Astrocyte of the cerebellum (primary cell): ENCODE measurements at regions not wholly inside any gene's neighbourhood (a gene's known extent, or its start where the extent isn't known, plus 50 kb on each side); places are given as distances from the start of the nearest gene placed in this dataset.

Experiments used
- DNase-seq: peaks from one replicate; pipeline ENCODE4 v3.0.0-alpha.2; 2011; ENCODE audit warnings: low read depth
- H3K4me3 ChIP-seq: 2 replicates; pipeline ENCODE4 v1.5.1; 2011; ENCODE audit warnings: mild to moderate bottlenecking, low read depth, low read length, moderate library complexity
- CTCF ChIP-seq: IDR thresholded peaks from 2 replicates; pipeline ENCODE4 v1.5.1; 2012; ENCODE audit warnings: low read length, low read depth, moderate library complexity, mild to moderate bottlenecking; ENCODE audit errors: missing control alignments
- in situ Hi-C: cut with HindIII; loops from 2 replicates; pipeline ENCODE4 v1.10.0; 2017; ENCODE audit warnings: low sequenced_read_pairs

- no peak for TF ChIP-seq CTCF
- no peak for DNase-seq
- no peak overlapping the region for H3K4me3 ChIP-seq
- in situ Hi-C loops, result no loop called here
Measured at GRCh38 chr2:83522891-83523493, 936.1 kb downstream of the SUCLG1 start.

DNA sequence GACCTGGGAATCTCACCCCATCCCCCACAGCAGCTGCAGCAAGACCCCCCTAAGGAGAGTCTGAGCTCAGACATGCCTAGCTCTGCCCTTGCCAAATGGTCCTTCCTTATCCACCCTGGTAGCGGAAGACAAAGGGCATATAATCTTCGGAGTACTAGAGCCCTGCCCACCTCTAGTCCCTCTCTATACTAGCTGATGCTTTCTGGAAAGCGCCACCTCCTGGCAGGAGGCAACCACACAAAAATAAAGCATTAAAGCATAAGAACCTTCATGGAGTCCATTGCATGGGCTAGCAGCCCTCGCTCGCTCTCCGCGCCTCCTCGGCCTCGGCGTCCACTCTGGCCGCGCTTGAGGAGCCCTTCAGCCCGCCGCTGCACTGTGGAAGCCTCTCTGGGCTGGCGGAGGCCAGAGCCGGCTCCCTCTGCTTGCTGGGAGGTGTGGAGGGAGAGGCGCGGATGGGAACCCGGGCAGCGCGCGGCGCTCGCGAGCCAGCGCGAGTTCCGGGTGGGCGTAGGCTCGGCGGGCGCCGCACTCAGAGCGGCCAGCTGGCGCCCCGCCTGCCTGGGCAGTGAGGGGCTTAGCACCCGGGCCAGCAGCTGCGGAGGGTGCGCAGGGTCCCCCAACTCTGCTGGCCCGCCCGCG is 941.2 kb downstream of the SUCLG1 start:
- in situ Hi-C loops, result no loop called here
- no peak overlapping the region for H3K4me3 ChIP-seq
- DNase-seq, result no peak
- no peak for TF ChIP-seq CTCF

DNA sequence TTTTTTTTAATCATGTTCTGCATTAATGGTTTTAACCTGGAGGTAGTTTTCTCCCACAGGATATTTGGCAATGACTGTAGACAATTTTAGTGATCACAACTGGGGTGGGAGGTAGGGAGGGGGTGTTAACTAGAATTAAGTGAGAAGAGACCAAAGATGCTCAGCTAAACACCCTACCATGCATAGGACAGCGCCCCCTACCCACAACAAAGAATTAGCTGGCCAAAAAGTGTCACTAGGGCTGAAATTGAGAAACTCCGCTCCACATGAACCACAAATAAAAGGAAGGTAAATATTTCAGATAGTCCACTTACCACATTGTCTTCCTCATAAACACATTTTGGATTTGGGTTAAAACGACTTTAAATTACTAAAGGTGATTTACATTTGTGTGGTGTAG is 942.6 kb downstream of the SUCLG1 start:
- no peak for DNase-seq
- no peak for TF ChIP-seq CTCF
- in situ Hi-C loops, result no loop called here
- H3K4me3 ChIP-seq, result no peak overlapping the region

DNA sequence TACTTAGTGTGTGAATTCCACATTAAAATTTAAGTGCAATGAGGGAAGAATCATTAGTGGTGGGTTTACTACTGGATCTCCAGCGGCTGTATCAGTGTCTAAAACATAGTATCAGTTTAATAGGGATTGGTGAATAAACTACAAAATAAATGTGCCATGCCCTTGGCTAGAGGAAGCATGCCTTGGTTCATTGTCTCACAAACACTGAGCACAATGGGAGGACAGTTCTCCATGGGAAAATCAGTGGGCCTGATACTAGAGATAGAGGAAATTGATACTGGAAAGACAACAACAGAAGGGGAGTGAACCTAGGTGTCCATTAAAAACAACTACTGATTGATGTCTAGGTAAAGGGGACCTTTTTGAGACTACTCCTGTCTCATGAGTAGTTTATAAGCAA is 971.6 kb downstream of the SUCLG1 start:
- in situ Hi-C loops, result no loop called here

DNA sequence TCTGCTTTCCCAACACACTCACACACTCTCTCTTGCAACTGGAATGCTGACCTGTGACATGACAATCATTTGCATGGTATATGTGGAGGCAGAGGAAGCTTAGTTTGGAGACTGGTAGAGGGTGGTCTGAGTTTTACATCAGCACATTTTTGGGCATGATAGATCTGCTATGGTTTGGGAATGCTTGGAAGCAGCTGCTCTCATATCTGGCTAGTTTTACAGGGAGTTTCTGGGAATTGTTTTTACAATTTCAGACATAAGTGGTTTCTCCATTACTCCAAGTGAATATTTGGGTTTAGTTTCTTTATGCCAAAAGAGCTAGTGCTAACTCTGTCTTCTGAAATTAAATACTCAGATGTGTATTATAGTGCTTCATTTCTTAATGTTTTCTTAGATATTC is 977.6 kb downstream of the SUCLG1 start:
- in situ Hi-C loops, result no loop called here
- TF ChIP-seq CTCF, result no peak

More for the DNA sequence above, 971.6 kb downstream of the SUCLG1 start:
- H3K4me3 ChIP-seq, result no peak overlapping the region
- no peak for DNase-seq
- TF ChIP-seq CTCF, result no peak

GRCh38 chr2:83478037-83478436 is 981.0 kb downstream of the SUCLG1 start:
- in situ Hi-C loops, result no loop called here
- no peak overlapping the region for H3K4me3 ChIP-seq
- no peak for DNase-seq
- no peak for TF ChIP-seq CTCF

More for the DNA sequence above, 977.6 kb downstream of the SUCLG1 start:
- no peak overlapping the region for H3K4me3 ChIP-seq
- DNase-seq, result no peak
